Epithelial cell of esophagus (primary cell): ENCODE measurements at regions not wholly inside any gene's neighbourhood (a gene's known extent, or its start where the extent isn't known, plus 50 kb on each side); places are given as distances from the start of the nearest gene placed in this dataset.

ENCODE experiments used
- DNase-seq: peaks from one replicate; pipeline ENCODE4 v3.0.0; 2010; ENCODE audit warnings: low read depth
- H3K4me3 ChIP-seq: 2 replicates; pipeline ENCODE4 v1.5.1; 2011; ENCODE audit warnings: mild to moderate bottlenecking, low read length, control low read depth
- CTCF ChIP-seq: IDR thresholded peaks from 2 replicates; pipeline ENCODE4 v1.5.1; 2011; ENCODE audit warnings: low read depth, mild to moderate bottlenecking, low read length, control low read depth, inconsistent platforms; ENCODE audit not compliant: insufficient read depth; ENCODE audit errors: missing control alignments

- no peak overlapping the region for H3K4me3 ChIP-seq
- TF ChIP-seq CTCF: no peak
Observed at GRCh38 chr4:43918377-43918776, 530.2 kb downstream of the KCTD8 start.

GRCh38 chr4:43932448-43932847 is 516.2 kb downstream of the KCTD8 start:
- no peak for TF ChIP-seq CTCF
- H3K4me3 ChIP-seq: no peak overlapping the region
- no peak for DNase-seq

More at GRCh38 chr4:43918377-43918776, 530.2 kb downstream of the KCTD8 start:
- no peak for DNase-seq

- no peak overlapping the region for H3K4me3 ChIP-seq
- TF ChIP-seq CTCF: no peak
- no peak for DNase-seq
Observed at GRCh38 chr4:43943998-43944397, 504.6 kb downstream of the KCTD8 start.

- no peak overlapping the region for H3K4me3 ChIP-seq
- DNase-seq: no peak
- TF ChIP-seq CTCF: no peak
Observed at GRCh38 chr4:43959976-43960375, 488.6 kb downstream of the KCTD8 start.

GRCh38 chr4:43968011-43968410 is 480.6 kb downstream of the KCTD8 start:
- no peak overlapping the region for H3K4me3 ChIP-seq
- DNase-seq: no peak
- TF ChIP-seq CTCF: no peak

GRCh38 chr4:43983610-43984009 is 465.0 kb downstream of the KCTD8 start:
- no peak for DNase-seq
- no peak overlapping the region for H3K4me3 ChIP-seq
- no peak for TF ChIP-seq CTCF

- H3K4me3 ChIP-seq: no peak overlapping the region
- no peak for TF ChIP-seq CTCF
- DNase-seq: no peak
Observed at GRCh38 chr4:43987331-43987944, 461.2 kb downstream of the KCTD8 start.
